A549 (cell line): ENCODE measurements at regions not wholly inside any gene's neighbourhood (a gene's known extent, or its start where the extent isn't known, plus 50 kb on each side); places are given as distances from the start of the nearest gene placed in this dataset.

ENCODE experiments used
- ATAC-seq, 2 experiments: fragments of 200-7000 bp in 1 of 2; fragments of >200 bp in 1 of 2; cut with Nextera tagmentation in 1 of 2; cut with Tn5 transposase in 1 of 2; 3 replicates each; pipeline versions ENCODE4 v1.8.0 to v1.9.1; 2018 to 2020; ENCODE audit warnings: mild to moderate bottlenecking in 1 of 2, moderate library complexity in 1 of 2
- CTCF ChIA-PET: fragments of 300-600 bp; sonication (Branson Sonifier 250); formaldehyde crosslinking; extraction: SDS; loops from one replicate; lab custom pipeline; 2021; ENCODE audit warnings: antibody characterized with exemption, inconsistent platforms; lab: Yijun Ruan, JAX
- POLR2A ChIA-PET: fragments of 350-600 bp; formaldehyde crosslinking; extraction: SDS; loops from one replicate; lab custom pipeline; 2021; ENCODE audit warnings: antibody characterized with exemption, inconsistent platforms; lab: Yijun Ruan, JAX
- DNase-seq, 2 experiments: peaks; one replicate each; pipeline versions ENCODE4 v3.0.0 to v3.0.0-alpha.2; 2011 to 2016; ENCODE audit warnings: low read depth in 1 of 2, low spot score in 1 of 2
- FAIRE-seq: peaks from 2 replicates; lab custom pipeline; 2011; peaks lifted over from hg19 to GRCh38; lab: Jason Lieb, UNC
- H3K27ac ChIP-seq, 2 experiments: fragments of >200 bp; sonication (Bioruptor Twin); formaldehyde crosslinking; 3 replicates each; pipeline ENCODE4 v1.5.1; 2016 to 2017
- H3K4me1 ChIP-seq: fragments of >200 bp; sonication (Bioruptor Twin); formaldehyde crosslinking; 3 replicates; pipeline ENCODE4 v1.6.1; 2016
- H3K4me2 ChIP-seq: fragments of >200 bp; sonication (Bioruptor Twin); formaldehyde crosslinking; 3 replicates; pipeline ENCODE4 v1.6.1; 2016
- H3K4me3 ChIP-seq: fragments of >200 bp; sonication (Bioruptor Twin); formaldehyde crosslinking; 3 replicates; pipeline ENCODE4 v1.5.1; 2016
- H3K9me3 ChIP-seq: fragments of >200 bp; sonication (Bioruptor Twin); formaldehyde crosslinking; 3 replicates; pipeline ENCODE4 v1.6.1; 2016
- ATOH8 ChIP-seq: fragments of 250-450 bp; sonication (Bioruptor Pico); IDR thresholded peaks from 2 replicates; pipeline ENCODE4 v1.5.0; 2020; ENCODE audit warnings: low read depth, mild to moderate bottlenecking, moderate library complexity
- BHLHE40 ChIP-seq: IDR thresholded peaks from 2 replicates; pipeline ENCODE4 v1.6.1; 2012; ENCODE audit warnings: low read depth, low read length, inconsistent platforms
- CEBPB ChIP-seq, 2 experiments: fragments of >200 bp in 1 of 2; sonication (Bioruptor Twin) in 1 of 2; formaldehyde crosslinking in 1 of 2; IDR thresholded peaks; 2 replicates each; pipeline ENCODE4 v1.6.1; 2012 to 2016
- ESRRA ChIP-seq: fragments of 150-350 bp; IDR thresholded peaks from 2 replicates; pipeline ENCODE4 v1.6.1; 2014; ENCODE audit warnings: mild to moderate bottlenecking, low read length, borderline replicate concordance
- FOSL2 ChIP-seq, 2 experiments: fragments of 450-650 bp in 1 of 2; fragments of >200 bp in 1 of 2; sonication (Bioruptor Twin) in 1 of 2; formaldehyde crosslinking; IDR thresholded peaks; 2 replicates each; pipeline versions ENCODE4 v1.5.0 to v1.6.1; 2016 to 2020; ENCODE audit warnings: mild to moderate bottlenecking in 1 of 2, moderate library complexity in 1 of 2
- HDAC2 ChIP-seq: fragments of 200-600 bp; sonication (generic); IDR thresholded peaks from 2 replicates; pipeline ENCODE4 v1.6.1; 2016
- HES2 ChIP-seq: fragments of >200 bp; sonication (Bioruptor Twin); formaldehyde crosslinking; IDR thresholded peaks from 2 replicates; pipeline ENCODE4 v1.6.1; 2016
- HOXB5 ChIP-seq: fragments of 250-450 bp; sonication (Bioruptor Pico); IDR thresholded peaks from 2 replicates; pipeline ENCODE4 v1.5.0; 2020; ENCODE audit warnings: mild to moderate bottlenecking, moderate library complexity
- JUNB ChIP-seq: fragments of >200 bp; sonication (Bioruptor Twin); formaldehyde crosslinking; IDR thresholded peaks from 2 replicates; pipeline ENCODE4 v1.6.1; 2016
- KDM1A ChIP-seq: fragments of 200-600 bp; sonication (generic); IDR thresholded peaks from 2 replicates; pipeline ENCODE4 v1.6.1; 2016; ENCODE audit warnings: low read depth, mild to moderate bottlenecking
- KDM5A ChIP-seq: fragments of 200-600 bp; sonication (generic); IDR thresholded peaks from 2 replicates; pipeline ENCODE4 v1.6.1; 2016; ENCODE audit warnings: antibody characterized with exemption, mild to moderate bottlenecking
- MAX ChIP-seq: IDR thresholded peaks from 2 replicates; pipeline ENCODE4 v1.6.1; 2012
- MAZ ChIP-seq: fragments of 150-350 bp; IDR thresholded peaks from 2 replicates; pipeline ENCODE4 v1.6.1; 2014; ENCODE audit warnings: antibody characterized with exemption, low read depth, low read length, borderline replicate concordance
- MYC ChIP-seq: IDR thresholded peaks from 2 replicates; pipeline ENCODE4 v1.6.1; 2012; ENCODE audit warnings: mild to moderate bottlenecking, inconsistent platforms, low read length, improper control_type of control experiment, borderline replicate concordance
- POLR2AphosphoS2 ChIP-seq: conservative IDR thresholded peaks from 2 replicates; pipeline ENCODE4 v1.6.1; 2012; ENCODE audit warnings: low read length, improper control_type of control experiment, inconsistent platforms
- RAD21 ChIP-seq, 2 experiments: fragments of >200 bp in 1 of 2; sonication (Bioruptor Twin) in 1 of 2; formaldehyde crosslinking in 1 of 2; IDR thresholded peaks in 1 of 2; conservative IDR thresholded peaks in 1 of 2; 2 replicates in 1 of 2; 3 replicates in 1 of 2; pipeline ENCODE4 v1.6.1; 2012 to 2018; ENCODE audit warnings: inconsistent platforms in 1 of 2
- RNF2 ChIP-seq: fragments of 200-600 bp; sonication (generic); IDR thresholded peaks from 2 replicates; pipeline ENCODE4 v1.6.1; 2016; ENCODE audit warnings: low read depth, mild to moderate bottlenecking, antibody characterized with exemption, moderate library complexity, borderline replicate concordance
- SMC3 ChIP-seq: fragments of >200 bp; sonication (Bioruptor Twin); formaldehyde crosslinking; IDR thresholded peaks from 3 replicates; pipeline ENCODE4 v1.6.1; 2018; ENCODE audit warnings: inconsistent platforms
- SREBF2 ChIP-seq: fragments of 450-650 bp; IDR thresholded peaks from 2 replicates; pipeline ENCODE4 v1.6.1; 2014; ENCODE audit warnings: mild to moderate bottlenecking, moderate library complexity
- TFCP2L1 ChIP-seq: fragments of 250-450 bp; sonication (Bioruptor Pico); IDR thresholded peaks from 2 replicates; pipeline ENCODE4 v1.5.0; 2021; ENCODE audit warnings: mild to moderate bottlenecking
- ZFP36 ChIP-seq: fragments of 450-650 bp; IDR thresholded peaks from 2 replicates; pipeline ENCODE4 v1.6.1; 2014; ENCODE audit warnings: borderline replicate concordance; ENCODE audit not compliant: partially characterized antibody
- ZNF302 ChIP-seq: fragments of 250-450 bp; sonication (Bioruptor Pico); IDR thresholded peaks from 2 replicates; pipeline ENCODE4 v1.9.0; 2021; ENCODE audit warnings: inconsistent platforms, mild to moderate bottlenecking, moderate library complexity
- ZSCAN20 ChIP-seq: fragments of 250-450 bp; sonication (Bioruptor Pico); IDR thresholded peaks from 2 replicates; pipeline ENCODE4 v1.8.0; 2022; ENCODE audit warnings: mild to moderate bottlenecking, moderate library complexity
- WGBS: methylation state at CpG from one replicate; pipeline ENCODE4 v1.1.6; 2017; ENCODE audit errors: missing lambda C conversion rate; 5-methylcytosine and 5-hydroxymethylcytosine counted together
- TF ChIP-seq, protein P1 (sequence below): fragments of >200 bp; sonication (Bioruptor Twin); formaldehyde crosslinking; IDR thresholded peaks from 3 replicates; pipeline ENCODE4 v1.5.1; 2016

GRCh38 chr10:124262971-124263370 lies 155.8 kb downstream of the OAT start:
- DNase-seq: no peak
- no peak overlapping the region for H3K4me3 ChIP-seq
- H3K9me3 ChIP-seq: 0 out of 3 replicates have a peak, but pooled peaks cover 3% of the 10 kb centered on the region
- POLR2A ChIA-PET: no interaction called here
- H3K4me2 ChIP-seq: no peak overlapping the region
- CTCF ChIA-PET: no interaction called here
- no peak overlapping the region for H3K27ac ChIP-seq
- no peaks in the 10 kb centered on the region for H3K4me1 ChIP-seq
- WGBS: 35% methylated on average over 6 of the region's 7 CpGs
- no peak for FAIRE-seq
- ATAC-seq: no peak
- no peak for TF ChIP-seq POLR2AphosphoS2
- TF ChIP-seq FOSL2 (IDR thresholded peaks at IDR 0.05): no peak
- TF ChIP-seq FOSL2 (CRISPR knock-in tag; IDR thresholded peaks at IDR 0.05): no peak
- no peak for TF ChIP-seq HOXB5 (CRISPR knock-in tag)
- no peak for TF ChIP-seq TFCP2L1
- TF ChIP-seq ESRRA: no peak
- TF ChIP-seq RNF2: no peak
- TF ChIP-seq, protein P1, sequence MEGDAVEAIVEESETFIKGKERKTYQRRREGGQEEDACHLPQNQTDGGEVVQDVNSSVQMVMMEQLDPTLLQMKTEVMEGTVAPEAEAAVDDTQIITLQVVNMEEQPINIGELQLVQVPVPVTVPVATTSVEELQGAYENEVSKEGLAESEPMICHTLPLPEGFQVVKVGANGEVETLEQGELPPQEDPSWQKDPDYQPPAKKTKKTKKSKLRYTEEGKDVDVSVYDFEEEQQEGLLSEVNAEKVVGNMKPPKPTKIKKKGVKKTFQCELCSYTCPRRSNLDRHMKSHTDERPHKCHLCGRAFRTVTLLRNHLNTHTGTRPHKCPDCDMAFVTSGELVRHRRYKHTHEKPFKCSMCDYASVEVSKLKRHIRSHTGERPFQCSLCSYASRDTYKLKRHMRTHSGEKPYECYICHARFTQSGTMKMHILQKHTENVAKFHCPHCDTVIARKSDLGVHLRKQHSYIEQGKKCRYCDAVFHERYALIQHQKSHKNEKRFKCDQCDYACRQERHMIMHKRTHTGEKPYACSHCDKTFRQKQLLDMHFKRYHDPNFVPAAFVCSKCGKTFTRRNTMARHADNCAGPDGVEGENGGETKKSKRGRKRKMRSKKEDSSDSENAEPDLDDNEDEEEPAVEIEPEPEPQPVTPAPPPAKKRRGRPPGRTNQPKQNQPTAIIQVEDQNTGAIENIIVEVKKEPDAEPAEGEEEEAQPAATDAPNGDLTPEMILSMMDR: no peak

GRCh38 chr10:124262234-124262865 lies 156.4 kb downstream of the OAT start:
- CTCF ChIA-PET: interaction anchor here (1.2 kb wide), 1 partner anchor 127 kb away, joined by 4 read pairs; no protein-coding TSS in a partner anchor
- 51% methylated on average over 9 of the region's 11 CpGs for WGBS
- Histone ChIP-seq H3K4me2 (no peak overlapping the region), H3K9me3 (0 out of 3 replicates have a peak, but pooled peaks cover 3% of the 10 kb centered on the region), H3K4me1 (no peaks in the 10 kb centered on the region), H3K4me3 (no peak overlapping the region), H3K27ac (no peak overlapping the region)
- FAIRE-seq: no peak
- no peak for DNase-seq
- no peak for ATAC-seq
- POLR2A ChIA-PET: no interaction called here
- TF ChIP-seq BHLHE40 (no peak), ESRRA (no peak), CEBPB (IDR thresholded peaks at IDR 0.05) (no peak), MAX (no peak), SREBF2 (no peak), SMC3 (no peak), ZFP36 (no peak), ZNF302 (CRISPR knock-in tag) (no peak), MYC (no peak), HES2 (no peak), MAZ (no peak), ZSCAN20 (CRISPR knock-in tag) (no peak), HDAC2 (no peak), ATOH8 (CRISPR knock-in tag) (no peak)

DNA sequence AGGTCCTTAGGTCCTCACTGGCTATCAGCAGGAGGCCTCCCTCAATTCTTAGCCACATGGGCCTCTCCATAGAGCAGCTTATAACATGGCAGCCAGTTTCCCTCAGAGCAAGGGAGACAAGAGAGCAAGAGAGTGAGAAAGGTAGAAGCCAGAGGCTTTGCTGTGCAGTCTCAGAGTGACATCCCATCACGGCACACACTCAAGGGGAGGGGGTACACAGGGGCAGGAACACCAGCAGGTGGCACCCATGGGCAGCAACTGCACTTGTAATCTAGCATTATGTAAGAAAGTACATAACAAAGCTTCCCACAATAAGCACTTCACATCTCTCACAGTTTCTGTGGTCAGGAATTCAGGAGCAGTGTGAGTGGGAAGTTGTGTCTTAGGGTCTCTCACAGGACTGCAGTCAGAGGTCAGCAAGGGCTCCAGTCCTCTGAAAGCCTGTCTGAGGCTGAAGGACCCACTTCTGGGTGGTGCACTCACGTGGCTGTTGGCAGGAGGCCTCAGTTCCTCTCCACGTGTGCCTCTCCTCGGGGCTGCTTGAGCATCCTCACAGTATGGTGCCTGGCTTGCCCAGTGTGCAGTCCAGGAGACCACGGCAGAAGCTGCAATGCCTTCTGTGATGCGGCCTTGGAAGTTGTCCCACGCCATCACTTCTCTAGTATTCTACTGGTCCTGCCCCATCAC lies 159.4 kb downstream of the OAT start:
- no peak for FAIRE-seq
- Histone ChIP-seq H3K4me1 (no peaks in the 10 kb centered on the region), H3K9me3 (0 out of 3 replicates have a peak, but pooled peaks cover 3% of the 10 kb centered on the region), H3K4me2 (no peak overlapping the region), H3K27ac (no peak overlapping the region), H3K4me3 (no peak overlapping the region)
- peak in 1 of 2 experiments; percentile 64; a peak in 3 of 6 replicates for ATAC-seq
- POLR2A ChIA-PET: no interaction called here
- DNase-seq: peak in 1 of 2 experiments; percentile 13
- TF ChIP-seq MAZ (no peak), RAD21 (conservative IDR thresholded peaks at IDR 0.05 in 1 of 2, IDR thresholded peaks at IDR 0.05 in 1 of 2) (peak in 1 of 2 experiments; percentile 34; a peak in 1 of 5 replicates), JUNB (no peak), KDM5A (no peak), HDAC2 (no peak), KDM1A (no peak), ZNF302 (CRISPR knock-in tag) (no peak)
- 16% methylated on average over 7 of the region's 7 CpGs for WGBS
- CTCF ChIA-PET: interaction anchor here (0.6 to 2.1 kb wide), 3 partner anchors 130 to 264 kb away, joined by 3 to 14 read pairs (median 6); no protein-coding TSS in a partner anchor
